Epithelial cell of prostate (primary cell): ENCODE measurements at regions not wholly inside any gene's neighbourhood (a gene's known extent, or its start where the extent isn't known, plus 50 kb on each side); places are given as distances from the start of the nearest gene placed in this dataset.

Source experiments
- DNase-seq: peaks from one replicate; pipeline ENCODE4 v3.0.0-alpha.2; 2011; ENCODE audit warnings: low read depth, low spot score
- H3K27ac ChIP-seq: fragments of 450-650 bp; 2 replicates; pipeline ENCODE4 v1.5.1; 2017; ENCODE audit warnings: mild to moderate bottlenecking

DNA sequence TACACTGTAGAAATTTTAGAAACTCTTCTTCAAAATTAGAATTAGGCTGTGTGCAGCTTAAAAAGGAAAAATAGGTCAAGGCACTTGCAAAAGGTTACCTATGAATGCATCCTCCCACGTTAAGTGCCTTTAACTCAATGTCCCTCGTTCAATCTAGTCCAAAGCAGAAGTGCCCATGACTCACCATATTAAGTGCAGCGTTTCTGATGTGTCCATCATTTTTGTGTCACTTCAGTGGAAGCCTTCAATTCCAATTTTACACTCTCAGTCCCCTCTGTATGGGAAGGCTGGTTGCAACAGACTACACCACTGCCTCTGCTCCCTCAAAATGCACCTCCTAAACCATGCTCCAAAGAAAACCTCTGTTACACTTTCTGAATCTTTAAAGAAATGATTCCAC, 53.4 kb downstream of the FOXB1 start:
- no peak for DNase-seq

DNA sequence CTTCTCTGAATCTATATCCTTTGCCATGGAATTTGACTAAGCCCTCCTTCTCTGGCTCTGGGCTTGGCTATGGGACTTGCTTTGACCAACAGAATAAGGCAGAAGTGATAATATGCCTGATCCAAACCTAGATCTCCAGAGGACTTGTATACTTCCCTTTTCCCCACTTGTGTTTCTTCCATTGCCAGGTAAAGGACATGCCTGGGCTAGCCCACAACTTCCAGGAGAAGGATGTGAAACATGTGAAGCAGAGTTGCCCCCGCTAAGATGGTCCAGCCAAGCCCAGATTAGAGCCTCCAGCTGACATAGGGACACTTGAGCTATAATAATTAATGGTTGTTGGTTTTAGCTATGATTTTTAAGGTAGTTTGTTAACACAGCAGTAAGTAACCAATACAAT, 55.1 kb downstream of the FOXB1 start:
- DNase-seq, result no peak
- no peak overlapping the region for H3K27ac ChIP-seq

More for the DNA sequence above, 53.4 kb downstream of the FOXB1 start:
- H3K27ac ChIP-seq, result no peak overlapping the region

DNA sequence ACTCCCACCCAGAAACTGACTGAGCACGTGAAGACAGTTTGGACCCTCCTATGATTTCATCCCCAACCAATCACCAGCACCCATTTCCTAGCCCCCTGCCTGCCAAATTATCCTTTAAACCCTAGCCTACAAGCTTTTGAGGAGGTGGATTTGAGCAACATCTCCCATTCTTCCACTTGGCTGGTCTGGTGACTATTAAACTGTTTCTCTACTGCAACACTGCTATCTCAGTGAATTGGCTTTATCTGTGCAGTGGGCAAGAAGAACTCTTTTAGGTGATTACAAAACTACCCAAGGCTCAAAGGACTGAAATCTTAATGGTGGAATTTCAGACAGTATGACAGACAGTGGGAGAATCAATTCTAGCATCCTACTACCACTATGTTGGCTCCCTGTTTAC, 57.6 kb downstream of the FOXB1 start:
- no peak for DNase-seq
- no peak overlapping the region for H3K27ac ChIP-seq

DNA sequence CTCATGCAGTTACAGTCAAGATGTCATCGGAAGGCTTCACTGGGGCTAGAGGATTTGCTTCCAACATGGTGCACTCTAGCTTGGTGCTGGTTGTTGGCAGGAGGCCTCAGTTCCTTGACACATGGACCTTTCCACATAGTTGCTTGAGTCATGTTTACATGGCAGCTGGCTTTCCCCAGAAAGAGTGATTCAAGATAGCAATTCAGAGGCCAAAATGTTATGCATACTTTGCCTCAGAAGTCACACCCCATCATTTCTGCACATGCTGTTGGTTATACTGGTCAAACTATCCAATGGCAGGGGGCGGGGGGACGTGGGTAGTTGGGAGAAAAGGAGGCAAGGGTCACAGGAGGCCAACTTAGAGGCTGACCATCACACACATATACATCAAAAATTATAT, 58.7 kb downstream of the FOXB1 start:
- peak; percentile 59 for DNase-seq
- peak overlapping the region; percentile 18 for H3K27ac ChIP-seq

DNA sequence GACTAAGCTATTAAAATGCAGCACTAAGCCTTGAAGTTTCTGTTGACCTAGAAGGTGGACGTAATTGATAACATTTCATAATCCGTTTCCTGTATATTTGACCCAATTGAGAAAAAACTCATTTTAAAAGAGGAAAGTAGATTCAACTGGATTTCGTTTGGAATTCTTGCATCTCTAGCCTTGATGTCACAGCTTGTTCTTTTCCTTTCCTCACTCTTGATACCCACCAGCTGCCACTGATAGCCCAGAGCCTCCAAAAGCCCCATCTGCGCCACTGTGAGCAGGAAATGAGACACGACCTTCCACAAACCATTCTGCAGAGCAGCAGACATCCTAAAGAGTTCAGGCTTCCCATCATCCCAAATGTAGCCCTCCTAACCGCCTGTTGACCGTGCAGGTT, 61.8 kb downstream of the FOXB1 start:
- H3K27ac ChIP-seq, result no peak overlapping the region
- DNase-seq, result no peak

DNA sequence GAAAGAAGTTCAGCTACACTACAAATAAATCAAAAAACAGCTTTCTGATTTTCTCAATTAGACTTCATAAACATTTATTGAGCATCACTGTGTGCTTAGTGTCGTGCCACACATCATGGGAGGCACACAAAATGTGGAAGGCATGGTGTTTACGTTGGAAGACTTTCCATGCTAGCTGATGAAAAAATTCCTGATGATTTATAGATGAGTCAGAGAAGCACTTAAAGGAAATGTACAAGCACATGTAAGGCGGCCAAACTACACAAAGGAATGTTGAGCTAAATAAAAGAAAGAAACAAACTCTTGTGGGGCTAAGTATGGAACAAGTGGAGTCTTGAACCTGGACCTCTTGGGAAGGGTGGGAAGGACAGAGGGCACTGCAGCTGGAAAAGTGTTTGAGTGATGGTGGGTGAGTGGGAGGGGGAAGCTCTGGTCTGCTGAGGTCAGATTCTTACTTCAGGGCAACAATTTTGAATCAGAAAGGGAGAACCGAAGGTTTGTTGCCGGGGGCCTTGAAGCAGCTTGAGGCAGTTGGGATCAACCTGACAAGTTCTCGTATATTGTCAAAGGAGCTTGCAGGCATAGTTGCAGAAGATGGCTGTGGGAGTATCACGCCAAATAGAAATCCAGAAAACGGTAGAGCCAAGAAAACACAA, 66.9 kb downstream of the FOXB1 start:
- peak overlapping the region; percentile 57 for H3K27ac ChIP-seq
- DNase-seq, result peak; percentile 37

DNA sequence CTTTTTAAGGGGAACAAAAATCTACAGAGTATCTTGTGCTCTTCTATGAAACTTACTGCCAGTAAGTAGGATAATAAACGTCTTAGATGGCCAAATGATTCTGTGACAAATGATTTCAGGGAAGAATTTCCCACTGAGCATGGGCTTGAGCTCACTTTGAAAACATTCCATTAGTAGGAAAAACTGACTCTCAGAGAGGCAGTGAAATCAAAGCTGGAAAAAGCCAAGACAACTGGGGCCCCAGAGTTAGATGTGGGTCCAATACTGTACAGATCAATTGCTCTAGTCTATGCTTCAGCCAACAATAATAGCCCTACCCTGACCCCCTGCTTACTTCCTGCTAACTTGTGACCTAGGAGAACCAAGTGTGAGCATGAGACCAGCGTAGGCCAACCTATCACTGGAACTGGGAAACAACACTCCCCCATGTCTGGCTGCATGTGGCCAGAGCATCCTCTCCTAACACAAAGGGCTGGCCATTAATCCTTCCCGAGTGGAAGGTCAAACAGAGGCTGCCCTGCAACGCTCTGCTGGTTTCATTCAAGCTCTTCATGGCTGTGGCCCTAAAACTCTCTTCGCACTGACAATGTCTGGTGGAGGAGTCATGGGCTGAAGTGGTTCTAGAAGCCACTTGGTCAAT, 68.8 kb downstream of the FOXB1 start:
- no peak overlapping the region for H3K27ac ChIP-seq

DNA sequence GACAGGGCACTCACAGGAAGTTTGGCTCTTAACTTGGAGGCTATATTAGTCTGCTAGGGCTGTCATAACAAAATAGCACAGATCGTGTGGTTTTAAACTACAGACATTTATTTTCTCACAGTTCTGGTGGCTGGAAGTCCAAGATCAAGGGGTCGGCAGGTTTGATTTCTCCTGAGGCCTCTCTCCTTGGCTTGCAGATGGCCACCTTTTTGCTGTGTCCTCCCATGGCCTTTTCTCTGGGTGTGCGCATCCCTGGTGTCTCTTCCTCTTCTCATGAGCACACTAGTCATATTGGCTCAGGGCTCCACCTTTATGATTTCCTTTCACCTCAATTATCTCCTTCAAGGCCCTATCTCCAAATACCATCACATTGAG, 69.3 kb downstream of the FOXB1 start:
- no peak for DNase-seq

More for the DNA sequence above, 68.8 kb downstream of the FOXB1 start:
- DNase-seq, result no peak

DNA sequence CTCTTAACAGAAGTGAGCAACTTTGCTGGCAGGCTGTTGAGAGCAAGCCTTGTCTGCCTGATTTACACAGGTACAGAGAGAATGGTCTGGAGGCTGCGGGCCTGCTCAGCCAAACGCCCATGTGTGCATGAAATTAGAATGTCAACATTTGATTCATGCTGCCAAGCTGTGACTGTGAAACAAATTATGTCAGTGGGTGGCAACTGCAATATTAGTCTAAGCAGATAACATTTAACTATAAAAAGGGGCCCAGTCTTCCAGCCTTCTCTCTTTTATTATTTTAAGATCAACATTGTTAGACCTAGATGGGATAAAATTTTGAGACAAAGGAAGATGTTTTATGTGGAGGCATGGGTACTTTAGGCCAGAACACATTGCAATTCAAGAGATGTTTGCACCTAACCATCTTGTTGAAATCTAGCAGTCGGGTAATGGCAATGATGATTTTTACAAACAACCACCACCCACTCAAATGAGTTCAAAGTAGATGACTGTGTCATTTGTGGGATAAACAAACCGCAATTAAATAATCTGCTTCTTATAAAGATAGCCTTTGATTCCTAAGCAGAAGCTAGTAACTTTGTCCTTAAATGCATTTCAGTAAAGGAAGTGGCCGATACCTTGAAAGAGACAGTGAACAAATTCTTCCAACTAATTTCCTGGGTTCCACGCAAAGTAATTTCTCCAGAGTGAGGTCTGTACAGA, 70.2 kb downstream of the FOXB1 start:
- DNase-seq, result no peak
- no peak overlapping the region for H3K27ac ChIP-seq

More for the DNA sequence above, 69.3 kb downstream of the FOXB1 start:
- no peak overlapping the region for H3K27ac ChIP-seq

DNA sequence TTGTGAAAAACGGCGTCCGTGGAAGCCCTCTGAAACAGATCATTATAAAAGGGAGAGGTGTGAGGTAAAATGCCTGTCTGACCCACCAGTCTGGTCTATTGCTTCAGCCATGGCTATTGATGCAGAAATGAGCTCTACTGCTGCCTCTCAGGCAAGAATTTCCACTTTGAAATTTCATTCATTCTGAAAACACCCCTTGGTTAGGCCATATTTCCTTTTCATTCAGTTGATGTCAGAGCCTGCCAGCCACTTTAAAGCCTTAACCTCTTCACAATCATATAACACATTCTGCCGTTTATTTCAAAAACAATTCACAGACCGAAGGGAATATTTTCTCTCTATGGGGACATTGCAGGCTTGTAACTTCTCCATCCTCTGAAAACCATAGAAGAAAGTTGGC, 71.9 kb downstream of the FOXB1 start:
- no peak overlapping the region for H3K27ac ChIP-seq

DNA sequence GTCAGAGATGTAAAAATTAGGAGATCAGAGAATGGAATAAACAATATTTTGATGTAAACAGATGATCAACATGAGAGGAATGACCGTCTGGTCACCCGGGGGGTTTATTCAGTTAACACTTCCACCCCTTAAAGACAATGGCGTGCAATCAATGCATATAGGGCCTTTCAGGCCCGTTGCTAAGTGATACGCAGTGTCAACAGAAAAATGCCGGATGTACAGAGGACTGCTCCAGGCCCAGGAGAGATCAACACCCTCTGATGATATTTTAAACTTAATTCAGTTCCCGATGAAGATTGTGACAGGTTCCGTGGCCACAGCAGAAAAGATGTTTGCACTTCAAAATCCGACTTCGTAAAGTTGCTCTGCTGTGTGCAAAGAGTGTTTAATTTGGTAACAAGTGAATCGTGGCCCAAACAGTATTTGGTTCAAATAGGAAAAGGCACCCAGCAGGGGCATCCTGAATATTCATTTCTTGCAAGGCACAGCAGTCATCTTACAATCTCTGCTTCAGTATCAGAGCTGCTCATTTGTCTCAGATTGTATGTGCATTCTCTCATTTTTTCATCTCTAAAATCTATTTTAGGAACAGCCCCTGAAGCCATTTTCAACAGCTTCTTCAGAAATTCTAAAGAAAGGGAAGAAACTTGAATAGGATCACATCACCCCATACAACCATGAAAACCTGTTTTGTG, 72.6 kb downstream of the FOXB1 start:
- no peak overlapping the region for H3K27ac ChIP-seq

More for the DNA sequence above, 71.9 kb downstream of the FOXB1 start:
- DNase-seq, result no peak

DNA sequence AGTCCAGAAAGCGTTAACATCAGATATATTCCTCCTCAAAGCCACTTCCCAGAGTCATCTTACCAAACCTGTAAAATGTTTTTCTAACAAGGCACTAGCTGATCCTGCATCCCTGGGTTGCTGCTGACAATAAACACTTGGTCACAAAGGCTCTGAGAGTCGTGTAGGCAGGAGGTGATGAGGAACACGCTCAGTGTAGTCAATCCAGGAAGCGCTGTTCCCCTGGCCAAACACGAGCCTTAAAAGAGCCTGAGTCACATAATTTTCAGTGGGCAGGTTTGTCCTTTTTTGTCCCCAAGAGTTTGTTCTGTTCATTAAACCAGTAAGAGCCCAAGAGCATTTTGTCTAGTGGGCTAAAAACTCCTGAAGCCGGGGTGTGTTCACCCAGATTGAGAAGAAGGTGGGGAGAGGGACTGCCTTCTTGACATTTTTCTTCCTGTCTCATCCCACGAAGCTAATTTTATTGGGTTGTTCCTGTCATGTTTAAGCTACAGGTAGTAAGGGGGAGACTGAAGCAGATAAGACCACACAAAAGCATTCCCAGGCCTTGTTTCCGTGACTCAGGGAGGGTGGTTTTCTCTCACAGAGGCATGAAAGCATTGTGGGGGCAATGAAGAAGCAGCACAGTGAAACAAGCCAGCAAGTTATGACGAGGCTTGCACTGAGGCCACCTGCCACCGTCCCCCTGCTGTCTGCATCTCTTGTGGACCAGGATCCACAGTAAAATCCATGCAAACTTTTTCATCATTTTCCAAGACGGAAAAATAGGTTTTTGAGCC, 73.7 kb downstream of the FOXB1 start:
- no peak overlapping the region for H3K27ac ChIP-seq
- DNase-seq, result no peak

More for the DNA sequence above, 72.6 kb downstream of the FOXB1 start:
- DNase-seq, result no peak

DNA sequence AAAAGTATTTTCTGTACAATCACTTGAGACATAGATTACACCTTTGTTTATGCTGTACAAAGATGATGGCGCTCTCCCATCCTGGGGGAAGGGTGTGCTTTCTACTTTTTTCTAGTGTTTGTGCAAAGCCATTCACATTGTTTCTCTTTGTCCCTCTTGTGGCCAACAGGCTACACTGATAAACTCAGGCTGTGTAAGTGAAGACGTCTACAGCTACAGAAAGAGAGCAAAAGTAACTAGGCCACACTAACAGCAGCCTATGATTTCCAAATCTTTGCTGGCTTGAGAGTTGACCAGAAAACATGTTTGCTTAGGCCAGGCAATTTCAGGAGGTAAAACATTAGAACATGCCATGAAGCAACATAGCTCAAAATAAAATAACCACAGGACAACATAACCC, 75.1 kb downstream of the FOXB1 start:
- H3K27ac ChIP-seq, result no peak overlapping the region
- DNase-seq, result no peak

DNA sequence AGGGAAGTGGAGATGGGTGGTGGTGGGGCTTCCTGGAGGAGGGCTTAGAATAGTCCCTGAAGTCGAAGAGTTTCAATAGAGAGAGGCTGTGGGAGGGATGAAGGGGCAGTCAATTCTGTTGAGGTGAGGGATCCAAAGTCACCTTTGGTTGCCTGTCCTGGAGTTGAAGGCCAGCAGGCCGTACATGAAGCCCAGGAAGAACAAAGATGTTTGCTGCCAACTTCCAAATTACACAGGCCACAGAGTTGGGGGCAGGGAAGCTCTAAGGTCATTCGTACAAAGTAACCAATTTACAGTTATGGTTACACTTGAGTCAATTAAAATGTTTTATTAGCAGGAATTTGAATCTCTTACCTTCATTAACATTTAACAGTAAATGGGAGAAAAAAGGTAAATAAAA, 77.9 kb downstream of the FOXB1 start:
- H3K27ac ChIP-seq, result no peak overlapping the region
- DNase-seq, result no peak

DNA sequence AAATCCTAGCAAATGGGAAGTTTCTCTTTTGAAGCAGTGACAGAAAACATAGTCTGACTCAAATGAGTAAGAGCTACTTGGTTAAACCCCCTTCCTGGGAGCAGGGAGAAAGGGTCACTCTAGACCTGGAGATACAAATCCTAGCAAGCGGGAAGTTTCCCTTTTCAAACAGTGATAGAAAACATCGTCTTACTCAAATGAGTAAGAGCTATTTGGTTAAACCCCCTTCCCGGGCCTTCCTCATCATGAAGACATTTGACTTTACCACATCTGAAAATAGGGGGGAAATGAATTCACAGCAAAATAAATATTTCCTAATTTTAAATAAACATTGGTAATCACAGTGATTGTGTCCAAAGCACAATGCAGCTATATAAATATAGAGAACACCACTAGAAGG, 79.2 kb downstream of the FOXB1 start:
- H3K27ac ChIP-seq, result no peak overlapping the region
- no peak for DNase-seq

DNA sequence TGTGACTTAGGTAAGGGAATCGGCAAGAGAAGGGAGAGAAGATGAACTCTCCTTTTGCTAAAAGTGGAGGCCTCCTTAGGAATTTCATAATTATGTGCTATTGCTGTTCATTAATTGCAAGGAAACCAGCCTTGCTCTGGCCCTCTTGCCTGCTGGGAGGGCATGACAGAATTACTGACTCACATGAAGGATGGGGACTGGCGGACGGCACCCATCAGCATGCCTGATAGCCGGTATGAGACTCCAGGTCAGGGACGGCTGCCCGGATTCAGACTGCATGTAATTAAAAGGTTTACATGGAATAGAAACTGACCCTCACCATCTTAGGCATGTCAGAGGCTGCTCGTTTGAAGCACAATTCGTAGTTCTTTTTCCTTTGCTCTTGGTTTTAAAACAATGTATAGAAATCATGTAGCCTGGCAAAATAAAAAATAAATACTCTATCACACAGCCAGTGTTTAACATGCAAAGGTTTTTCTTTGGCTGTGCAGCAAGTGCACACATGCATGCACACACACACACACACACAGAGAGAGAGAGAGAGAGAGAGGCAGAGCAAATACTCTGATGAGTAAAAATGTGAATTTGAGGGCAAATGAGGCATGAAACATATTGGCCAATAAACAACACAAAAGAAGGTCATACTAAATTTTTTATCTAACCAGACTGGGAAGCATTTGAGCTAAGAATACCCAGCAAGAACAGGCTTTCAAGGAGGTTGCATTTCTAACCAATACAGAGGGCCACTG, 82.7 kb downstream of the FOXB1 start:
- H3K27ac ChIP-seq, result no peak overlapping the region
- no peak for DNase-seq

DNA sequence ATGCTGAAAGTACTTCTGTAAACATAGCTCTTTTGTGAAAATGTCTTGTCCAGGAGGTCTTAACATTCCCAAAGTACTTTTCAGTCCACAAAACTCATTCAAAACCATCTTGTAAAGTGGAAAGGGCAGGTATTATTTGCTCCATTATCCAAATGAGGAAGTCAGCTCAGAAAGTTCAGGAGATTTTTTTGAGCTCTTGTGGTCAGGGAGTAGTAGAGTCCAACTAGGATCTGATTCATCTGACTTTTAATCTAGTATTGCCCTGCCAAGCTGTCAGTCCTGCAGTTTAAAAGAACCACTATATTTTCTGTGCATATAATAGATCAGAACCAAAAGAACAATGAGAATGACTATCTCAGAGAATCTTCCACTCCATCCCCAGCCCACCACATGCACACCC, 83.5 kb downstream of the FOXB1 start:
- no peak for DNase-seq
- no peak overlapping the region for H3K27ac ChIP-seq

DNA sequence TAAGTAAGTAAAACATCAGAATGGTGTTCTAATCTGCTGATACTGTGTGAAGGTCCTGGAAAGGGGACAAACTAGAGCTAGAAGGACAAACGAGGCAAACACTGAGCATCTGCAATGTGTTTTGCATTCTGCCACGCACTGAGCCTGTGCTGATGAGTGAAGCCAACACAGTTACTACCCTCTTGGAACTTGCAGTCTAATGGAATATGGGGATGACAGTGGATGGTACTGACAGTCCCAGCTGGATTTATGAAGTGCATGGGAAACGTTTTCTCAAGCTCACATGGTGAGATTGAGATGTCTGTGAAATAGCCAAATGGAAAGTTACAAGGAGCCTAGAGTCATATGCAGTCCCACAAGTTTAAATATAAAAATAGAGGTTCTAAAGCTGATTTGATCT, 86.6 kb downstream of the FOXB1 start:
- H3K27ac ChIP-seq, result peak overlapping the region; percentile 76
- DNase-seq, result no peak

DNA sequence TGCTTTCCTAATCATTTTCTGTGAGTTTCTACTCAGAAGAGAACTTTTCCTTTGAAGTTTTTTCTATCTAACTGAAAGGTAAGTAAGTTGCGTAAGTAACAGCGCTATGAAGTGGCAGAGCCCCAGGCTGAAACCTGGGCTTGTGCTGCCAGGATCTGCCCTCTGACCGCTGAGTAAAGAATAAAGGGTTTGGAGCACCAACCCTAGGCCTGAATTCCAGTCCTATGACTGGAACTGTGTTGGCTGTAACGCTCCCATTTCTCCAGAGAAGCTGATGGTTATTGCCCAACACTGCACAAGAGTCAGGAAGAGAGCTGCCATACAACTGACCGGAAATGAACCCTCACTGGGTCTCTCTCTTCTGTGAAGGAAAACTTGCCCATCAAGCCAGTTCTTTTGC, 87.0 kb downstream of the FOXB1 start:
- peak overlapping the region; percentile 76 for H3K27ac ChIP-seq
- DNase-seq, result peak; percentile 89

DNA sequence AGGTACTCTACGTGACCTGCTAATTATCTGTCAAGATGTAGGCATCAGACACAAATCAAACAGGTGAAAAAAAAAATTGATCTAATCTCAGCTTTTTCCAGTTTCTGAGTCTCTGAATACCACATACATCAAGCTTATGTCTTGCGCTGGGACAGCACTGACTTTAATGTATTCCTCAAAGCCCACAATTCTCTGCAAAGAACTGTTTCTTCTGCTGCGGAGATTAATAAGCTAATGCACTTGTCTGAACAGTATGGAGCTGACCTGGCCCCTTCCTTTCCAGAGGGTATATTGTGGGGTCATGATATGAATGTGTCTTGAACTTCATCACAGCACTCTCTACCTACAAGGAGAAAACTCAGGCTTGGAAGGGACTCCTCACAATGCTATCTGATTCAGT, 87.8 kb downstream of the FOXB1 start:
- peak overlapping the region; percentile 76 for H3K27ac ChIP-seq
- no peak for DNase-seq
